Left ventricle myocardium superior (tissue), 1 donor: ENCODE measurements at regions not wholly inside any gene's neighbourhood (a gene's known extent, or its start where the extent isn't known, plus 50 kb on each side); places are given as distances from the start of the nearest gene placed in this dataset.

Source experiments
- ATAC-seq: fragments of 200-7000 bp; cut with Tn5 transposase; one replicate; pipeline ENCODE4 v1.9.1; 2020; ENCODE audit warnings: mild to moderate bottlenecking, moderate library complexity
- DNase-seq: peaks from one replicate; pipeline ENCODE4 v3.0.0-alpha.2; 2020
- intact Hi-C: fragments of 100-400 bp; cut with micrococcal nuclease; formaldehyde crosslinking; loops from one replicate; pipeline ENCODE4 v1.11.0; 2022
- donor health status: DM: no; HTN: yes; CAD: no; lungs with severe emphysema.

- ATAC-seq (no peak), DNase-seq (no peak)
- intact Hi-C loops, result no loop called here
Observed at GRCh38 chr14:54191846-54192245, 205.0 kb upstream of the CDKN3 start.

- intact Hi-C loops, result no loop called here
- ATAC-seq, result no peak
- no peak for DNase-seq
Observed at GRCh38 chr14:54192610-54193009, 204.2 kb upstream of the CDKN3 start.

- ATAC-seq (no peak), DNase-seq (no peak)
- intact Hi-C loops, result no loop called here
Observed at GRCh38 chr14:54193871-54194270, 202.9 kb upstream of the CDKN3 start.

GRCh38 chr14:54194501-54194900 lies 202.3 kb upstream of the CDKN3 start:
- intact Hi-C loops, result no loop called here
- no peak for ATAC-seq
- DNase-seq, result no peak

- intact Hi-C loops, result no loop called here
- DNase-seq (no peak), ATAC-seq (no peak)
Observed at GRCh38 chr14:54197369-54197768, 199.4 kb upstream of the CDKN3 start.

GRCh38 chr14:54200726-54201125 lies 196.1 kb upstream of the CDKN3 start:
- no peak for DNase-seq
- intact Hi-C loops, result no loop called here
- no peak for ATAC-seq

- ATAC-seq, result no peak
- DNase-seq, result no peak
- intact Hi-C loops, result no loop called here
Observed at GRCh38 chr14:54202288-54202687, 194.5 kb upstream of the CDKN3 start.

GRCh38 chr14:54206516-54206915 lies 190.3 kb upstream of the CDKN3 start:
- DNase-seq, result no peak
- intact Hi-C loops, result no loop called here
- no peak for ATAC-seq

GRCh38 chr14:54207075-54207474 lies 189.7 kb upstream of the CDKN3 start:
- no peak for DNase-seq
- intact Hi-C loops, result no loop called here
- ATAC-seq, result no peak

GRCh38 chr14:54207476-54208462 lies 189.0 kb upstream of the CDKN3 start:
- no peak for DNase-seq
- ATAC-seq, result no peak
- intact Hi-C loops, result no loop called here

GRCh38 chr14:54208751-54209150 lies 188.1 kb upstream of the CDKN3 start:
- intact Hi-C loops, result no loop called here
- DNase-seq (no peak), ATAC-seq (no peak)

- intact Hi-C loops, result no loop called here
- ATAC-seq, result no peak
- DNase-seq, result no peak
Observed at GRCh38 chr14:54209511-54210250, 187.1 kb upstream of the CDKN3 start.

GRCh38 chr14:54211551-54212308 lies 185.1 kb upstream of the CDKN3 start:
- DNase-seq, result no peak
- intact Hi-C loops, result no loop called here
- peak; percentile 85 for ATAC-seq

- no peak for ATAC-seq
- intact Hi-C loops, result no loop called here
- DNase-seq, result no peak
Observed at GRCh38 chr14:54213536-54213935, 183.3 kb upstream of the CDKN3 start.

GRCh38 chr14:54216827-54217226 lies 180.0 kb upstream of the CDKN3 start:
- no peak for ATAC-seq
- intact Hi-C loops, result no loop called here
- DNase-seq, result no peak

GRCh38 chr14:54219261-54220070 lies 177.3 kb upstream of the CDKN3 start:
- peak; percentile 28 for ATAC-seq
- intact Hi-C loops, result no loop called here
- DNase-seq, result no peak

- DNase-seq, result peak; percentile 55
- intact Hi-C loops, result no loop called here
- ATAC-seq, result peak; percentile 92
Observed at GRCh38 chr14:54220071-54220703, 176.6 kb upstream of the CDKN3 start.

- intact Hi-C loops, result no loop called here
- ATAC-seq, result no peak
- DNase-seq, result no peak
Observed at GRCh38 chr14:54220704-54221431, 175.9 kb upstream of the CDKN3 start.
